H9 (cell line): ENCODE measurements at regions not wholly inside any gene's neighbourhood (a gene's known extent, or its start where the extent isn't known, plus 50 kb on each side); places are given as distances from the start of the nearest gene placed in this dataset.

Experiments used
- DNase-seq: peaks from one replicate; pipeline ENCODE4 v3.0.0-alpha.2; 2017
- H2AFZ ChIP-seq: one replicate; pipeline ENCODE4 v1.6.1; 2013; ENCODE audit warnings: mild to moderate bottlenecking, low read length, control low read depth, moderate library complexity
- H2AK5ac ChIP-seq: 2 replicates; pipeline ENCODE4 v1.6.1; 2013; ENCODE audit warnings: low read length, control low read depth, mixed read lengths; ENCODE audit not compliant: insufficient read length
- H2BK120ac ChIP-seq: one replicate; pipeline ENCODE4 v1.6.1; 2013; ENCODE audit warnings: low read depth, mild to moderate bottlenecking, low read length, control low read depth, inconsistent platforms; ENCODE audit not compliant: poor library complexity, severe bottlenecking
- H2BK12ac ChIP-seq: 2 replicates; pipeline ENCODE4 v1.6.1; 2013; ENCODE audit warnings: low read length, control low read depth, mixed read lengths, low read depth; ENCODE audit not compliant: insufficient read length
- H2BK15ac ChIP-seq: 2 replicates; pipeline ENCODE4 v1.6.1; 2013; ENCODE audit warnings: low read depth, low read length, control low read depth
- H2BK20ac ChIP-seq: one replicate; pipeline ENCODE4 v1.6.1; 2013; ENCODE audit warnings: low read depth, mild to moderate bottlenecking, low read length, control low read depth, inconsistent platforms; ENCODE audit not compliant: poor library complexity, severe bottlenecking
- H2BK5ac ChIP-seq: 2 replicates; pipeline ENCODE4 v1.6.1; 2013; ENCODE audit warnings: low read length, control low read depth, mixed read lengths; ENCODE audit not compliant: insufficient read length
- H3K14ac ChIP-seq: 2 replicates; pipeline ENCODE4 v1.6.1; 2013; ENCODE audit warnings: low read length, control low read depth; ENCODE audit not compliant: insufficient read depth
- H3K18ac ChIP-seq: 2 replicates; pipeline ENCODE4 v1.6.1; 2013; ENCODE audit warnings: low read depth, mild to moderate bottlenecking, mixed read lengths, low read length, control low read depth; ENCODE audit not compliant: insufficient read length
- H3K23ac ChIP-seq: 2 replicates; pipeline ENCODE4 v1.6.1; 2013; ENCODE audit warnings: low read length, control low read depth, mixed read lengths, low read depth; ENCODE audit not compliant: insufficient read length
- H3K23me2 ChIP-seq: 2 replicates; pipeline ENCODE4 v1.6.1; 2013; ENCODE audit warnings: low read depth, mild to moderate bottlenecking, mixed read lengths, low read length, control low read depth; ENCODE audit not compliant: insufficient read length, poor library complexity, severe bottlenecking
- H3K27ac ChIP-seq: 2 replicates; pipeline ENCODE4 v1.5.1; 2013; ENCODE audit warnings: low read length, control low read depth, mixed read lengths, low read depth; ENCODE audit not compliant: insufficient read length
- H3K27me3 ChIP-seq: 2 replicates; pipeline ENCODE4 v1.6.1; 2013; ENCODE audit warnings: low read length, control low read depth, inconsistent platforms; ENCODE audit not compliant: insufficient read depth
- H3K4ac ChIP-seq: 2 replicates; pipeline ENCODE4 v1.6.1; 2013; ENCODE audit warnings: low read depth, mild to moderate bottlenecking, control low read depth, inconsistent platforms, low read length, moderate library complexity
- H3K4me1 ChIP-seq: 2 replicates; pipeline ENCODE4 v1.6.1; 2013; ENCODE audit warnings: low read length, control low read depth, inconsistent platforms; ENCODE audit not compliant: insufficient read depth
- H3K4me2 ChIP-seq: 2 replicates; pipeline ENCODE4 v1.6.1; 2013; ENCODE audit warnings: low read length, control low read depth, mixed read lengths; ENCODE audit not compliant: insufficient read length, insufficient read depth
- H3K56ac ChIP-seq: 2 replicates; pipeline ENCODE4 v1.6.1; 2013; ENCODE audit warnings: low read depth, mild to moderate bottlenecking, mixed read lengths, low read length, control low read depth; ENCODE audit not compliant: insufficient read length
- H3K79me1 ChIP-seq: 2 replicates; pipeline ENCODE4 v1.6.1; 2013; ENCODE audit warnings: low read depth, mild to moderate bottlenecking, moderate library complexity, low read length, control low read depth, inconsistent platforms; ENCODE audit not compliant: insufficient read depth, poor library complexity, severe bottlenecking
- H3K79me2 ChIP-seq: 2 replicates; pipeline ENCODE4 v1.6.1; 2013; ENCODE audit warnings: low read length, control low read depth, inconsistent platforms; ENCODE audit not compliant: insufficient read depth
- H3K9ac ChIP-seq: 2 replicates; pipeline ENCODE4 v1.6.1; 2013; ENCODE audit warnings: low read length, control low read depth, mixed read lengths; ENCODE audit not compliant: insufficient read length; ENCODE audit errors: extremely low read depth
- H3K9me3 ChIP-seq: one replicate; pipeline ENCODE4 v1.6.1; 2013; ENCODE audit warnings: low read depth, low read length, inconsistent platforms; ENCODE audit not compliant: control insufficient read depth
- H3T11ph ChIP-seq: one replicate; pipeline ENCODE4 v1.6.1; 2013; ENCODE audit warnings: mild to moderate bottlenecking, low read length, control low read depth, inconsistent platforms
- H4K20me1 ChIP-seq: one replicate; pipeline ENCODE4 v1.6.1; 2013; ENCODE audit not compliant: control insufficient read depth, insufficient read length, insufficient read depth
- H4K5ac ChIP-seq: 2 replicates; pipeline ENCODE4 v1.6.1; 2013; ENCODE audit warnings: low read depth, mild to moderate bottlenecking, mixed read lengths, low read length, control low read depth; ENCODE audit not compliant: insufficient read length
- H4K8ac ChIP-seq: replicated peaks from 2 replicates; pipeline ENCODE4 v1.6.1; 2013; ENCODE audit warnings: low read length, control low read depth, mixed read lengths, low read depth; ENCODE audit not compliant: insufficient read length
- H4K91ac ChIP-seq: 2 replicates; pipeline ENCODE4 v1.6.1; 2013; ENCODE audit warnings: low read depth, mild to moderate bottlenecking, moderate library complexity, mixed read lengths, low read length, control low read depth; ENCODE audit not compliant: insufficient read length
- H3K27ac Mint-ChIP-seq, 3 experiments: 2 replicates in 2 of 3; 3 replicates in 1 of 3; pipeline ENCODE4 v1.8.0; 2020 to 2021; ENCODE audit warnings: mixed read lengths in 3 of 3, mild to moderate bottlenecking in 1 of 3, moderate library complexity in 1 of 3
- H3K27me3 Mint-ChIP-seq: 2 replicates; pipeline ENCODE4 v1.8.0; 2021; ENCODE audit warnings: low read depth, mild to moderate bottlenecking, moderate library complexity, mixed read lengths
- H3K36me3 Mint-ChIP-seq, 3 experiments: 2 replicates in 2 of 3; 3 replicates in 1 of 3; pipeline ENCODE4 v1.8.0; 2020 to 2021; ENCODE audit warnings: low read depth in 3 of 3, mixed read lengths in 3 of 3; ENCODE audit not compliant: insufficient read depth in 1 of 3
- H3K4me1 Mint-ChIP-seq, 2 experiments: 2 replicates each; pipeline ENCODE4 v1.8.0; 2020; ENCODE audit warnings: mixed read lengths in 2 of 2
- H3K4me3 Mint-ChIP-seq, 2 experiments: 2 replicates in 1 of 2; 3 replicates in 1 of 2; pipeline ENCODE4 v1.8.0; 2020 to 2021; ENCODE audit warnings: mild to moderate bottlenecking in 2 of 2, mixed read lengths in 2 of 2, moderate library complexity in 1 of 2
- H3K9me3 Mint-ChIP-seq, 2 experiments: 2 replicates in 1 of 2; 3 replicates in 1 of 2; pipeline ENCODE4 v1.8.0; 2020; ENCODE audit warnings: mild to moderate bottlenecking in 2 of 2, mixed read lengths in 2 of 2, moderate library complexity in 1 of 2
- CTCF ChIP-seq: fragments of 200-600 bp; sonication (generic); conservative IDR thresholded peaks from 3 replicates; pipeline ENCODE4 v1.8.0; 2021; ENCODE audit warnings: antibody characterized with exemption, mild to moderate bottlenecking
- WGBS: extraction: QIAGEN DNeasy Blood & Tissue Kit; methylation state at CpG from one replicate; pipeline ENCODE4 v1.1.7; 2013; ENCODE audit warnings: missing lambda C conversion rate, low lambda C conversion rate, mixed read lengths; ENCODE audit not compliant: insufficient read length; ENCODE audit errors: extremely low coverage; 5-methylcytosine and 5-hydroxymethylcytosine counted together

DNA sequence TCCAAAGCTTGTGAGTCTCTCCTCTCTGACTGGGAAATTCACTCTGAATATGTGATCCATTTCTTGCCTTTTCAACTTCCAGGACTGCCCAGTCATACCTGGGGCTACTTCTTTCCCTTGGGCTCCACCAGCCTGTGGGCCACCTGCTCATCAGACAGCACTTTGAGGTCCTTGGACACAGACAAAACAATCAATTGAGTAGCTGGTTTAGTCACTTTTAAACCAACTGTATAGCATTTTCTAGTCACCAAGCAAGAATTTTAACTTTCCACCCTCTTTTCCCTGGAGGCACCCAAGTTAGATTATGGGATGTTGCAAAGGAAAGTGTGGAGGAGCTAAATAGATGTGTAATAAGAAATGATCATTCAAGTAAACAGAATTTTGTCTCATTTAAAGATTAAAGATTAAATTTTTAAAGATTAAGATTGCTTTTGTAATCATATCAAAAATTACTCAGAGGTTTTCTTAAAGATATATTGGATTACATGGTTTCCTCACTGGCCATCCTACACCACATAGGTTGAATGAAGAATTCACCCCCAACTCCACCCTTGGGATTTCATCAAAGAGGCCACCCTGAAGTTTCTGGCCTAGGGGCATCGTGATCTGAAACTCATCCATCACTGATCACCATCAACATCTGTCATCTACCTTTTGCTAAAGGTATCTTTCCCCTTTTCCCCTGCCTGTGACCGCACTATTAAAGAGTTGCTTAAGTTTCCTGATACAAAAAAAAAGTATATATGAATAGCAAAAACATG lies 219.2 kb upstream of the NR5A2 start:
- no peak for DNase-seq
- no peaks in the 10 kb centered on the region for H3K79me2 ChIP-seq
- no peaks in the 10 kb centered on the region for H3K23me2 ChIP-seq
- no peak overlapping the region for H4K5ac ChIP-seq
- no peak overlapping the region for H3K14ac ChIP-seq
- no peak overlapping the region for H3K9ac ChIP-seq
- H2AK5ac ChIP-seq: no peak overlapping the region
- Mint-ChIP-seq H3K36me3 (no peaks in the 10 kb centered on the region), H3K4me3 (no peak overlapping the region), H3K4me1 (peaks cover 9 to 13% of the 10 kb centered on the region in 2 experiments), H3K27ac (no peak overlapping the region), H3K9me3 (no peaks in the 10 kb centered on the region), H3K27me3 (no peaks in the 10 kb centered on the region)
- H3K4ac ChIP-seq: no peak overlapping the region
- no peak overlapping the region for H4K8ac ChIP-seq
- no peaks in the 10 kb centered on the region for H3K9me3 ChIP-seq
- H2BK20ac ChIP-seq: no peak overlapping the region
- no peak overlapping the region for H2BK12ac ChIP-seq
- no peak overlapping the region for H3K23ac ChIP-seq
- no peak overlapping the region for H3K4me2 ChIP-seq
- WGBS: no CpG with 5 or more reads among the region's 2 CpGs
- no peaks in the 10 kb centered on the region for H3K27me3 ChIP-seq
- H4K91ac ChIP-seq: no peak overlapping the region
- no peak overlapping the region for H3K18ac ChIP-seq
- H2BK5ac ChIP-seq: no peak overlapping the region
- no peaks in the 10 kb centered on the region for H3K79me1 ChIP-seq
- no peaks in the 10 kb centered on the region for H3K4me1 ChIP-seq
- H2AFZ ChIP-seq: no peak overlapping the region
- no peak overlapping the region for H3T11ph ChIP-seq
- no peak overlapping the region for H2BK15ac ChIP-seq
- H4K20me1 ChIP-seq: no peaks in the 10 kb centered on the region
- no peak for TF ChIP-seq CTCF
- H2BK120ac ChIP-seq: no peak overlapping the region
- H3K56ac ChIP-seq: no peak overlapping the region
- no peak overlapping the region for H3K27ac ChIP-seq
